ENCODE measurements at regions not wholly inside any gene's neighbourhood (a gene's known extent, or its start where the extent isn't known, plus 50 kb on each side); places are given as distances from the start of the nearest gene placed in this dataset.

DNA sequence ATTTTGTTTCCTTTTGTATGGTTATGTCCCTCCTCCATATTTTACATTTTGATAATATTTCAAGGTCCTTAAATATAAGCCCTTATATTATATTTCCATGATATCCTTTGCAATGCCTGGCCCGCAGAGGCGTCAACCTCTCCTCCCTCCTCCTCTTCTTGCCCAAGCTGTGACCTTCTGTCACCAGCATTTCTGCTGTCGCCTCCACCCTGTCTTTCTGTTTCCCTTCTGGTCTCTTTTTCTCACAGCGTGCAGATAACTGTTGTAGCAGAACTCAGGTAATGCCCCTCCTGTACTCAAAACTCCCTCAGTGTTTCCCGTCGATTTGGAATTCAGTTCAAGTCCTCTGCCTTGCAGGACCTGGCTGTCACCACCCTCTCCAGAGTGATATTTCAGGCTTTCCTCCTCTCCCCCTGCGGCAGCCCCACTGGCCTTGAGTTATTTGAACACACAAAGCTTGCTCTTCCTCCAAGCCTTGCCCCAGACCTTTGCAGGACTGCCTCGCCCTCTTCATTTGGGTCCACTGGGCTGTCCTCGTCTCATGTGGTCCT, 709.3 kb downstream of the DCDC2C start:
- no peak for DNase-seq (ENCODE audit: missing footprints)
- ATAC-seq, result peak; percentile 31
- intact Hi-C loops (cut with DNase I), result no loop called here

DNA sequence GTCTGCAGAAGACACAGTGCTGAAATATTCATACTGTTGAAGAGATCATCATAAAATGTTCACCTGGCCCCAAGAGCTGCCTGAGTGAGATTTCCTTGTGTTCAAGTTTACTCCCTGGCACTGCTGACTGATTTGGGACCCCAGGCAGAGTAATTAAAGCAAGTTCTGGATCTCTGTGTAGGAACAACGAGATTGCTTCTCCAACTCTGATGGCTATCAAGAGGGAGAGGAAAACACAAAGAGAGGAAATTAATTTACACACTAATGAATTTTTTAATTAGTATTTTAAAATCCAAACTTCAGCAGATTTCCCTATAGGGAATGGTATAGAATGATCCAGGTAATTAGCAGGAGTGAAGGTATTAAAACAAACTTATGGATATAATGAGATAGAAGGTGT, 711.8 kb downstream of the DCDC2C start:
- intact Hi-C loops (cut with DNase I), result no loop called here
- DNase-seq (ENCODE audit: missing footprints) (no peak), ATAC-seq (no peak)

- no peak for ATAC-seq
- intact Hi-C loops (cut with DNase I), result no loop called here
Measured at GRCh38 chr2:4415810-4416413, 712.5 kb downstream of the DCDC2C start.

DNA sequence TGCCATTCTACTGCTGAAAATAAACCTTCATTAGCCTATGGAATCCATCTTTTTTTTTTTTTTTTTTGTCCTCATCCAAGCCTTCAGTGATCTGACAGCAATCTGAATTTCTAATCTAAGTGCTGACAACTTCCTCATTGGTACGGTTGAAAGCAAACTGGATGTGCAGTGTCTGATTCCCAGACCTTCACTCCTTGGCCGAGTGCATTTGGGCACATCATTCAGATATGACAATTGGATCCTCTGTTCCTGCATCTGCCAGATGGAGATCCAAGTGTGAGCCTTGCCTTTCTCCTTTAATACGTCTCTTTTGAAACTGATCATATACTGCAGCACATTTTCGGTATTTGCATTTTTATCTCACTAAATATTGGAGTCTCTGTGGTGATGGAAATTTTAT, 713.1 kb downstream of the DCDC2C start:
- ATAC-seq, result no peak
- no peak for DNase-seq (ENCODE audit: missing footprints)
- intact Hi-C loops (cut with DNase I), result no loop called here

More at GRCh38 chr2:4415810-4416413, 712.5 kb downstream of the DCDC2C start:
- no peak for DNase-seq (ENCODE audit: missing footprints)

DNA sequence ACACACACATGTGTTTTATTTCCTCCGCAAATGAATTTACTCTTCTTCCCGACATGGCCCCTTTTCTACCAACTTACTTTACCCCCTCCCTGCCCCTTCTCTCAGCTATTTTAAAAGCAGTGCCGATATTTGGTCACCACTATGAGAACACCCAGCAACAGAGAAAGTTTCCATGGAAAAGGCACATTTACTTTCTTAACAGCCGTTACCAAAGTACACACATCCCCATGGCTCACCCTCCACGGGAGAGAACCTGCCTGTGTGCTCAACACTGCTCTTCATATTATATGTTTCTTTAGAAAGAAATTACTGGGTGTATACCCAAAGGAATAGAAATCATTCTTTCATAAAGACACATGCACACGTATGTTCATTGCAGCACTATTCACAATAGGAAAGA, 714.4 kb downstream of the DCDC2C start:
- no peak for ATAC-seq
- DNase-seq (ENCODE audit: missing footprints), result no peak
- intact Hi-C loops (cut with DNase I), result no loop called here

DNA sequence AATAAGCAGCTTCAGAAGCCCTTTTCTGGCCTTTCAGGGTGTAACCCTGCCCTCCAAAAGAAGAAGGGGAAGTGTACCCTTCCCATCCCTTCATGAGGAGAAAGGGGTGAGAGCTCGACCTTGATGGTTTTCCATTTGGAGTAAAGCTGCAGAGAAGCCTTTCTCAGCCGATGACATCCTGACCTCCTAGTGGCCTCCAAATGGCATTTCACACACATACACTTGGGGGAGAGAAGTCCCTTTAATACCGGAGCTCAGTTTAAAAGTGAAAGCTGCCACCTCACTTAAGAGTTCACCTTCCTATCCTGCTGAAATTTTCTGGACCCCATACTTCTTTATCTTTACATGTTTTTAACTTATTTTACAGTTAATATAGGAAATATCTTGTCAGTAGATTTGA, 716.7 kb downstream of the DCDC2C start:
- intact Hi-C loops (cut with DNase I), result no loop called here
- DNase-seq (ENCODE audit: missing footprints), result no peak
- no peak for ATAC-seq

DNA sequence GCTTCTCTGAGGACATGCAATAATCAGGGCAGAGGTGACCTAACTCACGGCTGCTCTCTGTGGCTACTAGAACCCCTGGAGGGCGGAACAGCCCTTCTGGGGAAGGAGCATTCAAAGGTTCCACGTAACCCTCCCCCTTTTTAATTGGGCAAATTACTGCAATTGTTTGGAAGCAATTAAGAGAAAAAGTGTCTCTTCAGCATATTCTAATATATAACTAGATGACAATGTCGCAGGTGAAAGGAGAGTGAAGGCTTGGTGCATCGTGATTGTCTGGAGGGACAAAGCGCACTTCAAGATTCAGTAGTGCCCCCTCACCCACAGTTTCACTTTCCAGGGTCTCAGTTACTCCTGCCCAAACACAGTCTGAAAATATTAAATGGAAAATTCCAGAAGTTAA, 720.8 kb downstream of the DCDC2C start:
- intact Hi-C loops (cut with DNase I), result no loop called here
- ATAC-seq, result no peak
- no peak for DNase-seq (ENCODE audit: missing footprints)

DNA sequence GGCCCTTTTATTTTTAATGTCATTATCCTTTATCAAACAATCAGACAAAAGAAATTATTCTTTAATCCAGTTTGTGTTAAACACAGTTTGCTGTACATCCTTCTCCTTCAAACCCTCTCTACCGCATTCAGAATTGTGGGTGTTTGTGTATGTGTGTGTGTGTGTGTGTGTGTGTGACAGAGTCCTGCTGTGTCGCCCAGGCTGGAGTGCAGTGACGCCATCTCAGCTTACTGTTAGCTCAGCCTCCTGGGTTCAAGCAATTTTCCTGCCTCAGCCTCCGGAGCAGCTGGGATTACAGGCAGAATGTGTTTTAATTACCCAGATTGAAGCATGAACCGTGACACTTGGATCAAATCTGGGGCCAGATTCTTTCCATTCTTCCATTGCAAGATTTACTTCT, 723.7 kb downstream of the DCDC2C start:
- intact Hi-C loops (cut with DNase I), result no loop called here
- ATAC-seq, result no peak
- no peak for DNase-seq (ENCODE audit: missing footprints)

- intact Hi-C loops (cut with DNase I), result no loop called here
- ATAC-seq (no peak), DNase-seq (ENCODE audit: missing footprints) (no peak)
Measured at GRCh38 chr2:4445821-4446220, 742.4 kb downstream of the DCDC2C start.

- no peak for ATAC-seq
Measured at GRCh38 chr2:4454907-4455306, 751.5 kb downstream of the DCDC2C start.

GRCh38 chr2:4455486-4456155, 752.2 kb downstream of the DCDC2C start:
- intact Hi-C loops (cut with DNase I), result no loop called here
- ATAC-seq (no peak), DNase-seq (ENCODE audit: missing footprints) (no peak)

More at GRCh38 chr2:4454907-4455306, 751.5 kb downstream of the DCDC2C start:
- intact Hi-C loops (cut with DNase I), result no loop called here
- no peak for DNase-seq (ENCODE audit: missing footprints)

DNA sequence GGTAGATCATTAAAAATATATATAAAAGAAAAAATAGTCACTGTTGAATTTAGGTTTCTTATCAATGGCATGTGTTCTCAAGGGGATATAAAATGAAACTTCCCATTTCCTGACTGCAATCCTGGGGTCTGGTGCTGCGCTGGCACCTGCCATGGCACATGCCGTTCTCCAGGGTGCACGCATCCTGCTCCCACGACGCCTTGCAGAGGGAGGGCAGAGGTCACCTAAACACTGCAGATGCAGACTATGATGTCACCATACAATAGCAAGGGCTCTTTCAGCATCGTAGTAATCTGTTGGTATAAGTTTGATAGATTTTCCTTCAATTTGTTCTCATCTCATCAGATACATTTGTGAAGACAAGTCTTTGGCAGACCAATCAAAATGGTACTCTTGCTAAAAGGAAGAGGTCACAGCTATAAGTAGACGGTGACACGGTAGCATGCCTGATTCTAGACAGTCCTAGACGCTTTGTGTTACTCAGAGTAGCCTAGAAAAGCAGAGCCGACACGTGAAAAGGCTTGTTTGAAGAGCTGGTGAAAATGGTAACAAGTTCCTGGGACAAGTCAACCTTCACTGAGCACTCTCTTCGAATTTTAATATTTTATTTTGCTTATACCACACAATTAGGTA, 761.4 kb downstream of the DCDC2C start:
- DNase-seq (ENCODE audit: missing footprints), result peak; percentile 63
- intact Hi-C loops (cut with DNase I), result no loop called here

GRCh38 chr2:4465671-4466070, 762.3 kb downstream of the DCDC2C start:
- ATAC-seq (no peak), DNase-seq (ENCODE audit: missing footprints) (no peak)
- intact Hi-C loops (cut with DNase I), result no loop called here

More for the DNA sequence above, 761.4 kb downstream of the DCDC2C start:
- no peak for ATAC-seq

GRCh38 chr2:4475618-4476017, 772.2 kb downstream of the DCDC2C start:
- intact Hi-C loops (cut with DNase I), result no loop called here
- ATAC-seq, result no peak
- DNase-seq (ENCODE audit: missing footprints), result no peak

DNA sequence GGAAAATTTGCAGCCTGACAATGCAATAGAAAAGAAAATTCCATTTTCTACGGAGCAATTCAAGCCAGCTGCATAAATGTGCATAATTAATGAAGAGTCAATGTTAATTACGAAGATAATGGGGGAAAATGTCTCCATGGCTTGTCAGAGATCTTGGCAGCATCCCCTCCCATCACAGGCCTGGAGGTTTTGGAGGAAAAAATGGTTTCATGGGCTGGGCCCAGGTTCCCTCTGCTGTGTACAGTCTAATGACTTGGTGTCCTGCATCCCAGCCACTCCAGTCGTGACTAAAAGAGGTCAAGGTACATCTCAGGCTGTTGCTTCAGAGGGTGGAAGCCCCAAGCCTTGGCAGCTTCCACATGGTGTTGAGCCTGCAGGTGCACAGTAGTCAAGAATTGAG, 779.7 kb downstream of the DCDC2C start:
- DNase-seq (ENCODE audit: missing footprints), result no peak
- no peak for ATAC-seq
- intact Hi-C loops (cut with DNase I), result no loop called here

DNA sequence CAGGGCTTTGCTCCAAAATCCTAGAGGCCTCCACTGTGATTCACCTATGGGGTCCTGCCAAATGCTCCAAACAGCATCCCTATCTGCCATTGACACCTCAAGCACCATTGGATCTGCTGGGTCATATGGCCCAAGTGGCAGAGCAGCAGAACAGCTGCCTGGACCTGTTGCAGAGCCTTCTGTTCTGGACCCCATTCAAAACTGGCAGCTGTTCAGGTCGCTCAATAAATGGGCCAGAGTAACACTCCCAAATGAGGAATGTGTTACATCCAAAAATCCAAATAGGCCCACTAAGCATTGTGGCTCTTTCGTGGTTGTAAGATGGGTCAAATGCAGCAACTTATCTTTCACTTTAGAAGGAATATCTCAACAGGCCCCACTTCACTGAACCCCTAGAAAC, 783.6 kb downstream of the DCDC2C start:
- intact Hi-C loops (cut with DNase I), result no loop called here
- no peak for ATAC-seq
- DNase-seq (ENCODE audit: missing footprints), result no peak

- no peak for DNase-seq (ENCODE audit: missing footprints)
- ATAC-seq, result no peak
Measured at GRCh38 chr2:4499316-4500030, 796.1 kb downstream of the DCDC2C start.

DNA sequence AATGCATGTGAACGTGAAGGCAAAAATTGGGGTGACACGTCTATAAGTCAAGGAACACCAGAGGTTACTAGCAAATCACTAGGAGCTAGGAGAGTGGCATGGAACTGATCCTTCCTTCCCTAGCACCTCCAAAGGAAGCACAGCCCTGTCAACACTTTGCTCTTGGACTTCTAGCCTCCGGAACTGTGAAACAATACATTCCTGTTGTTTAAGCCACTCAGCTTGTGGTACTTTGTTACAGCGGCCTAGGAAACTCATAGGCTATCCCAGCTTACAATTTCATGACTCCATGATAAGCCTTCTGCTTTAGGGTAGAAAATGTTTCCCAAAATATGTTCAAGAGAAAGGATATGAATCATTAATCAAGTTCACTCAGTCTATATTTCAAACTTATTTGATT, 798.1 kb downstream of the DCDC2C start:
- no peak for DNase-seq (ENCODE audit: missing footprints)
- no peak for ATAC-seq
- intact Hi-C loops (cut with DNase I), result no loop called here

More at GRCh38 chr2:4499316-4500030, 796.1 kb downstream of the DCDC2C start:
- intact Hi-C loops (cut with DNase I), result no loop called here

DNA sequence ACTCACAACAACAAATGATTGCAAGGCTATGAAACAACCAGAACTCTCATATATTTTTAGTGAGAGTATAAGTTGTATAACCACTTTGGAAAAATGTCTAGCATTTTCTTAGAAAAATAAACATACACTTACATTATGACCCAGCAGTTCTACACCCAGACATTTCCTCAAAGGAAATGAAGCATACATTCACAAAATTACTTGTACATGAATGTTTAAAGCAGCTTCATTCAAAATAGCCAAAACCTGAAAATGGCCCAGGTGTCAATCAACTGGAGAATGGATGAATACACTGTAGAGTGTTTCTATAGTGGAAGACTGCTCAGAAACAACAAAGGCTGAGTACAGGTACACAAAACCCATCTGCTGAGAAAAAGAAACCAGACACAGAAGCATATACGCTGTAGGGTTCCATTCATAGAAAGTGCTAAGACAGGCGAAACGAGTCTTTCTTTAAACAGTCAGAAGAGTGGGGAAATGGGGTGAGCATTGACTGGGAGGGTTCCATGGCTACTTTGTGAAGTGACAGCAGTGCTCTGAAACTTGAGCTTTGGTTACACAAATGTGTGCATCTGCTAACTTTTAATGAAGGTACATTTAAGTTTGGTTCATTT, 799.0 kb downstream of the DCDC2C start:
- ATAC-seq (no peak), DNase-seq (ENCODE audit: missing footprints) (no peak)
- intact Hi-C loops (cut with DNase I), result no loop called here
